BJ (cell line): ENCODE measurements at regions not wholly inside any gene's neighbourhood (a gene's known extent, or its start where the extent isn't known, plus 50 kb on each side); places are given as distances from the start of the nearest gene placed in this dataset.

Source experiments
- CTCF ChIA-PET: fragments of 350-600 bp; formaldehyde crosslinking; extraction: SDS; loops from one replicate; lab custom pipeline; 2021; ENCODE audit warnings: antibody characterized with exemption, inconsistent platforms; lab: Yijun Ruan, JAX
- POLR2A ChIA-PET: fragments of 300-600 bp; sonication (Branson Sonifier 250); formaldehyde crosslinking; extraction: SDS; loops from one replicate; lab custom pipeline; 2021; ENCODE audit warnings: antibody characterized with exemption; lab: Charles Lee
- DNase-seq: peaks from one replicate; pipeline ENCODE4 v3.0.0-alpha.2; 2011; ENCODE audit warnings: low read depth
- H3K27me3 ChIP-seq: 2 replicates; pipeline ENCODE4 v1.6.0; 2011; ENCODE audit warnings: low read length; ENCODE audit not compliant: control insufficient read depth, insufficient read depth
- H3K36me3 ChIP-seq: 2 replicates; pipeline ENCODE4 v1.5.1; 2011; ENCODE audit warnings: low read length; ENCODE audit not compliant: control insufficient read depth, insufficient read depth
- H3K4me3 ChIP-seq: 2 replicates; pipeline ENCODE4 v1.5.1; 2011; ENCODE audit warnings: low read depth, mild to moderate bottlenecking, control low read depth, low read length
- TF ChIP-seq, protein P1 (sequence below): IDR thresholded peaks from 2 replicates; pipeline ENCODE4 v1.5.1; 2011; ENCODE audit warnings: low read depth, mild to moderate bottlenecking, control low read depth, inconsistent platforms, low read length, moderate library complexity; ENCODE audit not compliant: insufficient read depth

DNA sequence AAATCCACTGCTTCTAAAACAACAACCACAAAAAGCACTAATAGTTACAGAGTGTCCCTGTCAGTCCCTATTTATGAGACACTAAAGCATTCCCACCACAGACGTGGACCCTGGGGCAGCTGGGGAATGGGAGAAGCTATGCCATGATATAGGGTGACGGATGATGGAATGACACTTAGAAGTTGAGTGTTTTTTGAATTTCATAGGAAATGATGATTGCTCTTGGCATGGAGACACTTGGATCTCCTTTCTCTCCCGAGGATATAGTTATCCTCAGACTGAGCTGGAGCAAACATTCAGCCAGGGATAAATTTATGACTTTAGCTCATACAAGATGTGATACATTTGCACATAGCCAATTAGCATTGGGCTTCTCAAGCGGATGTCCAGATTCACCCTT lies 151.2 kb downstream of the EDN3 start:
- CTCF ChIA-PET, result interaction anchor here (1.2 to 1.4 kb wide), 2 partner anchors 9 to 69 kb away, joined by 4 to 5 read pairs; no protein-coding TSS in a partner anchor
- DNase-seq, result no peak

DNA sequence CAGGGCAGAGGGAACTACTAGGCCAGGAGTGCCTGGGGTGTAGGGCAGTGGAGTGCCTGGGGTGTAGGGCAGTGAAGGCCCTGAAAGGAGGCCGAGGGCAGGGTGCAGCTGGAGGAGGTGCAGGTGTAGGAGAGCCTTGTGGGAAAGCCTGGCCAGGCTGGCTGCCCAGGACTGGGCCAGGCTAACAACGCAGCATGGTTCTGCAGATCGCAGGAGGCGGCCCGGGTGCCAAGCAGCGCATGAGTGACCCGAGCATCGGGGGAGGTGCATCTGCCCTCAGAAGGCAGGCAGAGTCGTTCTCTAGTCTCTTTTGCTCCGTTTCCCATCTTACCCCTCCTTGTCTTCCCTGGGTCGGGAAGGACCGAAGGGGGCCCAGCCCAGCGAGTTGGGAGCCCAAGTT lies 151.5 kb upstream of the PHACTR3 start:
- Histone ChIP-seq H3K27me3 (no peaks in the 10 kb centered on the region), H3K36me3 (no peaks in the 10 kb centered on the region), H3K4me3 (no peak overlapping the region)
- POLR2A ChIA-PET, result no interaction called here
- no peak for DNase-seq
- TF ChIP-seq, protein P1, sequence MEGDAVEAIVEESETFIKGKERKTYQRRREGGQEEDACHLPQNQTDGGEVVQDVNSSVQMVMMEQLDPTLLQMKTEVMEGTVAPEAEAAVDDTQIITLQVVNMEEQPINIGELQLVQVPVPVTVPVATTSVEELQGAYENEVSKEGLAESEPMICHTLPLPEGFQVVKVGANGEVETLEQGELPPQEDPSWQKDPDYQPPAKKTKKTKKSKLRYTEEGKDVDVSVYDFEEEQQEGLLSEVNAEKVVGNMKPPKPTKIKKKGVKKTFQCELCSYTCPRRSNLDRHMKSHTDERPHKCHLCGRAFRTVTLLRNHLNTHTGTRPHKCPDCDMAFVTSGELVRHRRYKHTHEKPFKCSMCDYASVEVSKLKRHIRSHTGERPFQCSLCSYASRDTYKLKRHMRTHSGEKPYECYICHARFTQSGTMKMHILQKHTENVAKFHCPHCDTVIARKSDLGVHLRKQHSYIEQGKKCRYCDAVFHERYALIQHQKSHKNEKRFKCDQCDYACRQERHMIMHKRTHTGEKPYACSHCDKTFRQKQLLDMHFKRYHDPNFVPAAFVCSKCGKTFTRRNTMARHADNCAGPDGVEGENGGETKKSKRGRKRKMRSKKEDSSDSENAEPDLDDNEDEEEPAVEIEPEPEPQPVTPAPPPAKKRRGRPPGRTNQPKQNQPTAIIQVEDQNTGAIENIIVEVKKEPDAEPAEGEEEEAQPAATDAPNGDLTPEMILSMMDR, result no peak
- CTCF ChIA-PET, result interaction anchor here (0.8 to 1.2 kb wide), 2 partner anchors 10 to 582 kb away, joined by 3 to 4 read pairs; no protein-coding TSS in a partner anchor

More for the DNA sequence above, 151.2 kb downstream of the EDN3 start:
- Histone ChIP-seq H3K4me3 (no peak overlapping the region), H3K27me3 (no peaks in the 10 kb centered on the region), H3K36me3 (no peaks in the 10 kb centered on the region)
- TF ChIP-seq, protein P1, result no peak
- POLR2A ChIA-PET, result no interaction called here

DNA sequence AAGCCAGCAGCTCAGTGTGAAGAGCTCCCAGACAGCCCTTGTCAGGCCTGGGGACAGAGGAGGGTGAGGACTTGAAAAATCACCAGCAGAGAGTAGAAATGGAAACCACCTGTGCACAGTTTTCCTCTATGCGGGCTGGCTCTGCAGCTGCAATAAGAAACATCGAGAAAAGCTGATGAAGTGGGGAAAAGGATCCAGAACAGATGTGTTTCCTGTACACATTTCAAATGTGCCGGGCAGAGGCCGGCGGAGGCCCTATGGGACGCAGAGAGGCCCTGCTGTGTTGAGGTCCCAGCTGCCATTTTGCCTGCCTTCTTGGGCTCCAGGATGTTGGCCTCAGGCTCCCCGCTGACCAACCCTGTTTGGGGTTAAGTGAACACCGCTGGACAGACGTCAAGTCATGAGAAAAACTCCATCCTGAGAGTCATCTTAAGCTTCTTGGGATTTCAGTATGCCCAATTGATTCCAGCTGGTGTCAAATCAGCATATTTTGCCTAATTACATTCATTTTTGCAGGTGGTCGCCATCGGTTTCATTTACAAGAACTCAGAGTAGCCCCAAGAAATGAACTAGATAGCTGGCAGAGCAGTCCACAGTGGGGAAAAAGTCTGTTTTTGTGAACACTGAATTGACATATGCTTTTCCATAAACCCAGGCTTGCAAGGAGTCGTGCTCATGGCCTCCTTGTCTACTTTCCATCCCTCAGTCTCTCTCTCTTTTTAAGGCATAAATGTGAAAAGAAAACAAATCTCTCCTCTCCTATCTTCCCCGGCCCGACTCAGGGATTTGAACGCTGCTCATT lies 150.4 kb upstream of the PHACTR3 start:
- DNase-seq, result no peak
- Histone ChIP-seq H3K4me3 (no peak overlapping the region), H3K27me3 (no peaks in the 10 kb centered on the region), H3K36me3 (no peaks in the 10 kb centered on the region)
- POLR2A ChIA-PET, result no interaction called here
- TF ChIP-seq, protein P1, result no peak
- CTCF ChIA-PET, result interaction anchor here (0.8 to 1.1 kb wide), 2 partner anchors 42 to 583 kb away, joined by 3 read pairs; no protein-coding TSS in a partner anchor

DNA sequence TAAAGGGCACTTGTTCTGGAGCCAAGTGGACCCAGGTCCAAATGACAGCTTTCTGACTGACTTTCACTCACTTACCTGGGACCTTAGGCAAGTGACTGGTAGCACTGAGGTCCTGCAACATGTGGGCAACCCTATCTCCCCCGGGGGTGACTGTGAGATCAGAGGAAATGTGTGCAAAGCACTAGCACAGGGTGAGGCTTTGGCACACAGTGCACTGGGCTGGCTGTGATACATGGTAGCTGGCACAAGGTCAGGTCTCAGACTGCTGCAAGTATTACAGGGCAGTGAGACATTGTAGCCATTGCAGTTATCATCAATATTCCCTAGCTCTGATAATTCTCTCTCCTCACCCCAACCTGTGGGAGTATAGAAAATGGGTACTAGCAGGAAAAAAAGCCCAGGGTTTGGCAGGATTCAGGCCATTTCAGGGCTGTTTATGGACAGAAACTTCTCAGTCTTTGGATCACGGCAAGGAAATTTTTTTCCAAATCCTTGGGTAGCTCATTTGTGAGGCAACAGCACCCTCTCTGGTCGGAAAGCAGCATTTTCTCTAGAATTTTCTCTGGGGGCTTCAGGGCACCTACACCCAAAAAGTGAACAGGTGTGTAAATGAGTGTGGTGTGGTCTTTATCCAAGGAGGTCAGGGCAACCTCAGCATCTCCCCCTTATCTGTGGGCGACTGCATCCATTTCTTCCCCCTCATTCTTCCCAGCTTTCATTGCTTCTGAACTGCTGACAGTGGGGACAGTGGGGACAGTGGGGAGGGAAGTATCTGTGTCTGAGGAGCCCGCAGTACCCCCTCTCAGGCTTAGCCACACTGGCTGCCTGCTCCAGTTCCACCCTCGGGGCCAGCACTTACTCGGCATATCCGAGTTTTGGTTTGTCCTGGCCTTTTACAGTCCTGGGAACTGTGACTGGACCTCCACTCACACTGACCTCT lies 148.7 kb upstream of the PHACTR3 start:
- ChIA-PET POLR2A (no interaction called here), CTCF (interaction anchor here (0.5 to 2.6 kb wide), 17 partner anchors 10 to 1794 kb away, joined by 3 to 13 read pairs (median 4); partner anchors contain the start of gene STX16)
- Histone ChIP-seq H3K4me3 (no peak overlapping the region), H3K36me3 (no peaks in the 10 kb centered on the region), H3K27me3 (no peaks in the 10 kb centered on the region)
- no peak for DNase-seq
- TF ChIP-seq, protein P1, result peak; percentile 53
